ENCODE measurements at regions not wholly inside any gene's neighbourhood (a gene's known extent, or its start where the extent isn't known, plus 50 kb on each side); places are given as distances from the start of the nearest gene placed in this dataset.
"Not testable (repeated sequence)": the region's sequence is repeated elsewhere in the genome, so short reads cannot be mapped to it uniquely, and the experiment has no call there.

- no peak for DNase-seq
Measured at GRCh38 chr7:41416208-41416595, 286.7 kb downstream of the INHBA start.

- DNase-seq, result no peak
Measured at GRCh38 chr7:41415471-41416207, 287.3 kb downstream of the INHBA start.

DNA sequence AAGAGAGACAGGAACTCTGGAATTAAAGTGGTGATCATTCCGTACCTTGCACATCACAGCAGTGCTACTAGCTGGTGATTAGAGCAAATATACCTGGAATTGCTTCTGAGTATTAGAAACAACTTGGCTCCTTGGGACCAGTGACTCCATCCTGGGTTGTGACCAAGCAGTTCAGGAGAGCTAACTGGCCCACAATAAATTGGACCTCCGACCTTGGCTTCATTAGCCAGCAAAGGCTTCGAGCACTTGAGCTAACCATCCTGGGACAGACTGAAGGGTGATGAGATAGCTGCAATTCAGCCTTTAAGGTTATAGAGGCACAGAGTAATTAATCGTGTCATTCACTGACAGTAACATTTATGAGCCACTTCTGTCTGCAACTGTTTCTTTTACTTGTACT lies 287.8 kb downstream of the INHBA start:
- no peak for DNase-seq

DNA sequence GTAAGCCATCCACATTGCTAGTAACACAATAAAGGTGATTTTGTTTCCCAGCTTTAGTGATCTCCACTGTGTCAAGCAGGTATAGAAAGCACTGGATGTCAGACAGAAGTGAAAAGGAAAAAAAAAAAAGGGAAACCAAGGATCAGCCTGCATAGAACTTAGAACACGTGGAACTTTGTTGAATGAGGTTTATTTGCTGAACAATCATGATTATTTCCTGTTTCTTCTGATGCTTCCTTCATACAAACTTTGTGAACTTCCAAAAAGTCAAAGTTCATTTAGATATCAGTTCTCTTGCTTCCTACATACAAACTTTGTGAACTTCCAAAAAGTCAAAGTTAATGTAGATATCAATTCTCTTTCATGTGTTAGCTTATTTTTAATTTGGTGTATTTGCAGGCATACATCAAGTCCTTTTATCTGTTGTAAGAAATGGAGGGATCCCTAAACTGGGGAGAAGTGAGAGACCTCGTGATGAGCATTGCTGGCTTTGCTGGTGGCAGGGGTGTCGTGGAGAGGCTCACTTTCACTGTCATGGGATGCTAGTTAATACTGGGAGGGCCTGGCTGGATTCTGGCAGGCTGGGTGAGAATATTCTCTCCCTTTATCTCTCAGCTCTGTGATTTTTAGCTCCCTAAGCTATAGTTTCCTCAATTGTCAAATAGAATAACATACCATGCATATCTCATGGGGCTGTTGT lies 298.4 kb downstream of the INHBA start:
- DNase-seq, result no peak

GRCh38 chr7:41403291-41403690 lies 299.6 kb downstream of the INHBA start:
- no peak for DNase-seq

- DNase-seq, result no peak
Measured at GRCh38 chr7:41401833-41402232, 301.1 kb downstream of the INHBA start.

- DNase-seq, result no peak
Measured at GRCh38 chr7:41399171-41399570, 303.7 kb downstream of the INHBA start.

DNA sequence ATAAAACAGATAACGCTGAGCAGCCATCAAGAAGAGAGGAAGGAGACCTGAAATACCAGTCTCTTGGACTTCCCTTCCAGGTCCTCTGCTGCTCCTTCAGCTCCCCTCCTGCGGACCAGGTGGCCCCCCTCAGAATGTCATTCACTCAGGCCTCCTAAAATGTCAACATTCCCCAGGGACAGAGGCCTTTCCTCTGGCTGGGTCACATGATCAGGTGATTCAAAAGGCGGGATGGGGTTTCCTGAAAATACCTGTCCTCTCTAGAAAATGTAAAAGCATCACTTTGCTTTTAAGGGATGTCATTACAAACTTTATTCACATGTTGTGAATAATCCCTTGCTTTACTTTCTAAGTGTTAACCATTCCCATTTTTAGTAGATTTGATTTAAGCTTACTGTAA lies 311.1 kb downstream of the INHBA start:
- no peak for DNase-seq

DNA sequence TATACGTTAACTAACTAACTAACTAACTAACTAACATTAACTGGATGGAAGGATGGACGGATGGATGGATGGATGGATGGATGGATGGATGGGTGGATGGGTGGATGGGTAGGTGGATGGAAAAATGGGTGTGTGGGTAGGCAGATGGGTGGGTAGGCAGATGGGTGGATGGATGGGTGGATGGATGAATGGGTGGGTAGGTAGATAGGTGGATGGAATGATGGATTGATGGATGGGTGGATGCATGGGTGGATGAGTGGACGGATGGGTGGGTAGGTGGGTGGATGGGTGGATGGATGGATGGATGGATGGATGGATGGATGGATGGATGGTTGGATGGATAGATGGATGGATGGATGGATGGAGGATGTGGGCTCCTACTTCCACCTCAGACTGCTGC lies 314.0 kb downstream of the INHBA start:
- DNase-seq, result not testable (repeated sequence)

- DNase-seq, result no peak
Measured at GRCh38 chr7:41385996-41386395, 316.9 kb downstream of the INHBA start.

- DNase-seq, result no peak
Measured at GRCh38 chr7:41384418-41384817, 318.5 kb downstream of the INHBA start.

- no peak for DNase-seq
Measured at GRCh38 chr7:41383596-41383995, 319.3 kb downstream of the INHBA start.

- no peak for DNase-seq
Measured at GRCh38 chr7:41378156-41378555, 324.7 kb downstream of the INHBA start.

DNA sequence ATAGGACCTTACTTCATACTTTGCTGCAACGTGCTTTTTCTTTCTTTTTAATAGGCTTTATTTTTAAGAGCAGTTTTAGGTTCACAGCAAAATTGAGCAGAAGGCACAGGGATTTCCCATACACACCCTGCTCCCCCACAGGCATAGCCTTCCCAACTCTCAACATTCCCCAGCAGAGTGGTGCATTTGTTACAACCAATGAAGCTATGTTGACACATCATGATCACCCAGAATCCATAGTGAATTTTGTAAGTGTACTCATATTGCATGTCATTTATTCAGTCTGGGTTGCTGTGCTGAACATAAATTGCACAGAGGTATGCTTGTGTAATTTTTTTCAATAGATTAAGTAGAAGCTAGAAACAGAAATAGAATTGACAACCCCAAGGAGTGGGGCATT lies 327.3 kb downstream of the INHBA start:
- DNase-seq, result no peak

GRCh38 chr7:41374150-41374848 lies 328.6 kb downstream of the INHBA start:
- DNase-seq, result no peak

- DNase-seq, result no peak
Measured at GRCh38 chr7:41367967-41368882, 334.7 kb downstream of the INHBA start.

DNA sequence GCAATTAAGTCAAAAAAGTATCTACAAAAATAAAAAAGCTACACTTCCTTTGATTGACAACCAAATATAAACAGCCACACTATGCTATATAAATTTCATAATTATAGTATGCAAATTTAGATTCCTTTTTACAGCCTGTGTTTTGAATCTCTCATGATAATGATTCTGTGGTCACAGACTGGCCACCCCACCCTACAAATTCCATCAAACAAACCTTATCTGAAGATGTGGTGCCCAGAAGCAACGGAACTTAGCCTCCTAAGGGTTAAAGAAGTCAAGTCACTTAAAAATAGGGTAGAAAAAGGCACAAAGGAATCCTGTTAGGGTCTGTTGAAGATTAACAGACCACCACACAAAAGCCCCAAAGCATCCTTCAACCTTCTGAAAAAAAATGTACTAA lies 351.8 kb downstream of the INHBA start:
- no peak for DNase-seq

GRCh38 chr7:41346878-41347277 lies 356.0 kb downstream of the INHBA start:
- no peak for DNase-seq

GRCh38 chr7:41339913-41340676 lies 362.8 kb downstream of the INHBA start:
- no peak for DNase-seq

GRCh38 chr7:41336981-41337380 lies 365.9 kb downstream of the INHBA start:
- no peak for DNase-seq

- no peak for DNase-seq
Measured at GRCh38 chr7:41336455-41336952, 366.4 kb downstream of the INHBA start.
